Astrocyte (in vitro differentiated cells and primary cell): ENCODE measurements at regions not wholly inside any gene's neighbourhood (a gene's known extent, or its start where the extent isn't known, plus 50 kb on each side); places are given as distances from the start of the nearest gene placed in this dataset.

Experiments used
- DNase-seq: peaks from one replicate; pipeline ENCODE4 v3.0.0-alpha.2; 2010; ENCODE audit warnings: low read depth
- FAIRE-seq: peaks from 2 replicates; lab custom pipeline; 2011; peaks lifted over from hg19 to GRCh38; lab: Jason Lieb, UNC
- H2AFZ ChIP-seq: 2 replicates; pipeline ENCODE4 v1.6.0; 2012; ENCODE audit warnings: low read depth, low read length, inconsistent platforms
- H3K27ac ChIP-seq: 2 replicates; pipeline ENCODE4 v1.5.1; 2011; ENCODE audit warnings: low read depth, low read length, inconsistent platforms
- H3K27me3 ChIP-seq: 2 replicates; pipeline ENCODE4 v1.6.0; 2011; ENCODE audit warnings: low read length, inconsistent platforms; ENCODE audit not compliant: insufficient read depth
- H3K36me3 ChIP-seq: 2 replicates; pipeline ENCODE4 v1.5.1; 2011; ENCODE audit warnings: low read length, inconsistent platforms; ENCODE audit not compliant: insufficient read depth
- H3K4me1 ChIP-seq: 2 replicates; pipeline ENCODE4 v1.5.1; 2011; ENCODE audit warnings: low read length, inconsistent platforms; ENCODE audit not compliant: insufficient read depth
- H3K4me2 ChIP-seq: 2 replicates; pipeline ENCODE4 v1.6.0; 2012; ENCODE audit warnings: low read length, inconsistent platforms
- H3K4me3 ChIP-seq: 2 replicates; pipeline ENCODE4 v1.5.1; 2011; ENCODE audit warnings: low read depth, mild to moderate bottlenecking, low read length, inconsistent platforms; ENCODE audit not compliant: insufficient read depth
- H3K79me2 ChIP-seq: 2 replicates; pipeline ENCODE4 v1.6.0; 2012; ENCODE audit warnings: mild to moderate bottlenecking, low read length, inconsistent platforms; ENCODE audit not compliant: insufficient read depth
- H3K9ac ChIP-seq: 2 replicates; pipeline ENCODE4 v1.6.0; 2012; ENCODE audit warnings: mild to moderate bottlenecking, low read length, inconsistent platforms
- H3K9me3 ChIP-seq: 2 replicates; pipeline ENCODE4 v1.5.1; 2012; ENCODE audit warnings: low read depth, mild to moderate bottlenecking, low read length, inconsistent platforms; ENCODE audit not compliant: insufficient read depth
- H4K20me1 ChIP-seq: 2 replicates; pipeline ENCODE4 v1.6.0; 2012; ENCODE audit warnings: low read length, inconsistent platforms; ENCODE audit not compliant: insufficient read depth
- H3K27ac Mint-ChIP-seq: one replicate; pipeline ENCODE4 v1.8.0; 2021; ENCODE audit warnings: mild to moderate bottlenecking, mixed read lengths; ENCODE audit not compliant: unreplicated experiment
- H3K27me3 Mint-ChIP-seq: one replicate; pipeline ENCODE4 v1.8.0; 2021; ENCODE audit warnings: low read depth, mixed read lengths; ENCODE audit not compliant: unreplicated experiment
- H3K36me3 Mint-ChIP-seq: one replicate; pipeline ENCODE4 v1.8.0; 2021; ENCODE audit warnings: low read depth, mixed read lengths; ENCODE audit not compliant: unreplicated experiment
- H3K4me1 Mint-ChIP-seq: one replicate; pipeline ENCODE4 v1.8.0; 2021; ENCODE audit warnings: low read depth, mixed read lengths; ENCODE audit not compliant: unreplicated experiment
- H3K4me3 Mint-ChIP-seq: one replicate; pipeline ENCODE4 v1.8.0; 2021; ENCODE audit warnings: mild to moderate bottlenecking, moderate library complexity, mixed read lengths; ENCODE audit not compliant: unreplicated experiment
- H3K9me3 Mint-ChIP-seq: one replicate; pipeline ENCODE4 v1.8.0; 2021; ENCODE audit warnings: mild to moderate bottlenecking, mixed read lengths; ENCODE audit not compliant: unreplicated experiment
- CTCF ChIP-seq: IDR thresholded peaks from 2 replicates; pipeline ENCODE4 v1.5.1; 2011; ENCODE audit warnings: low read depth, mild to moderate bottlenecking, inconsistent platforms, low read length, moderate library complexity; ENCODE audit not compliant: insufficient read depth
- EZH2 ChIP-seq: IDR thresholded peaks from 2 replicates; pipeline ENCODE4 v1.6.1; 2012; ENCODE audit warnings: mild to moderate bottlenecking, low read length, inconsistent platforms; ENCODE audit not compliant: insufficient read depth

GRCh38 chr17:77439189-77440018 is 298.6 kb downstream of the SEC14L1 start:
- no peak overlapping the region for H3K4me3 ChIP-seq
- H3K27ac ChIP-seq: no peak overlapping the region
- peaks cover 96% of the 10 kb centered on the region for H4K20me1 ChIP-seq
- Mint-ChIP-seq H3K36me3 (peaks cover 2% of the 10 kb centered on the region), H3K4me3 (no peak overlapping the region), H3K4me1 (peaks cover 47% of the 10 kb centered on the region), H3K27me3 (no peaks in the 10 kb centered on the region), H3K9me3 (no peaks in the 10 kb centered on the region), H3K27ac (no peak overlapping the region)
- no peaks in the 10 kb centered on the region for H3K9me3 ChIP-seq
- H3K4me1 ChIP-seq: peaks cover 35% of the 10 kb centered on the region
- TF ChIP-seq CTCF: no peak
- no peak for TF ChIP-seq EZH2
- no peak overlapping the region for H3K4me2 ChIP-seq
- FAIRE-seq (no peak), DNase-seq (no peak)
- H3K79me2 ChIP-seq: peaks cover 91% of the 10 kb centered on the region
- H3K9ac ChIP-seq: no peak overlapping the region
- H3K27me3 ChIP-seq: no peaks in the 10 kb centered on the region
- no peak overlapping the region for H2AFZ ChIP-seq
- no peaks in the 10 kb centered on the region for H3K36me3 ChIP-seq

GRCh38 chr17:77440560-77440981 is 299.8 kb downstream of the SEC14L1 start:
- H3K4me1 ChIP-seq: peaks cover 35% of the 10 kb centered on the region
- no peak overlapping the region for H3K4me3 ChIP-seq
- no peak overlapping the region for H3K4me2 ChIP-seq
- Mint-ChIP-seq H3K4me3 (no peak overlapping the region), H3K36me3 (peaks cover 2% of the 10 kb centered on the region), H3K9me3 (no peaks in the 10 kb centered on the region), H3K27ac (no peak overlapping the region), H3K27me3 (no peaks in the 10 kb centered on the region), H3K4me1 (peaks cover 52% of the 10 kb centered on the region)
- DNase-seq (no peak), FAIRE-seq (no peak)
- H2AFZ ChIP-seq: no peak overlapping the region
- H4K20me1 ChIP-seq: peaks cover 96% of the 10 kb centered on the region
- TF ChIP-seq EZH2 (no peak), CTCF (no peak)
- no peaks in the 10 kb centered on the region for H3K9me3 ChIP-seq
- H3K79me2 ChIP-seq: peaks cover 91% of the 10 kb centered on the region
- no peak overlapping the region for H3K9ac ChIP-seq
- no peaks in the 10 kb centered on the region for H3K36me3 ChIP-seq
- H3K27me3 ChIP-seq: no peaks in the 10 kb centered on the region
- H3K27ac ChIP-seq: no peak overlapping the region
